ENCODE measurements at regions not wholly inside any gene's neighbourhood (a gene's known extent, or its start where the extent isn't known, plus 50 kb on each side); places are given as distances from the start of the nearest gene placed in this dataset.

DNA sequence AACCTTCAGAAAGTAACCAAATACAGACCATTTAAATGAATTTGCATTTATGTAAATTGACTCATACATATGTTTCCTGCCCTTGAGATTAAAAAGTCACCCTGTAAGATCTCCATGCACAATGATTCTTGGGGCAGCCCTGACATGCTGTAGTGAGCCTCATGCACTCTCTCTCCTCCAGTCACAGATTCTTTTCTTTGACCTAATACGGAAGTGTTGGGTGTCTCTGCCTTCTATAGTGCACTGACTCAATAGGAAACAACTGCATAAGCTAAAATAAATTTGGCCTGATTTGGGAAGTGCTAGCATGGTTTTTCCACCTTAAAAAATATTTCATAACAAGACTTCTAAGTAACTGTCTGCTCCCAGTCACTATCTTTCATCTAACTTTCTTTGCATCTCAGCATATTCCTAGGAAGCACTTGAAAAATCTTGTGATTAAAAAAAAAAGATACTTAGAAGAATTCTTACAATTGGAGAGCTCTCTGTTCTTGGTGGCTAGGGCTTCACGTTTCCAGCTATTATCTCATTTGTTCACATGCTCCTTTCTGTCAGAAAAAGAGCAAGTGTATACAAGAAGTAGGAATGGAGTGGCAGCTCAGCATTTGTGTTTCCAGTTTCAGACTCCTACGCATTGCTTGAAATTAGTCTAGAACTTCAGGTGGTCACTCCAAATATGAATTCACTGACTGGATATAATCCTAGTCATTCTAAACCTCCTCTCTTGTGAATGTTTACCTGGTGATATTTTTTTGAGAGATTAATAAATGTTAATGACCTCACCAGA lies 207.9 kb upstream of the COL8A1 start:
- Mint-ChIP-seq H3K4me1 (ENCODE audit: low read depth) (no peaks in the 10 kb centered on the region), H3K36me3 (ENCODE audit: low read depth) (no peaks in the 10 kb centered on the region), H3K27me3 (no peaks in the 10 kb centered on the region), H3K4me3 (no peak overlapping the region), H3K9me3 (peaks cover 2% of the 10 kb centered on the region), H3K27ac (no peak overlapping the region)
- Histone ChIP-seq H3K4me1 (ENCODE audit: insufficient read depth, low read length) (no peaks in the 10 kb centered on the region), H3K27me3 (ENCODE audit: control insufficient read depth in 1 of 2, insufficient read depth in 2 of 2, low read length in 2 of 2) (no peaks in the 10 kb centered on the region), H3K4me3 (ENCODE audit: low read length) (no peak overlapping the region), H3K9me3 (ENCODE audit: control insufficient read depth in 1 of 2, insufficient read depth in 1 of 2, low read length in 2 of 2) (peaks cover 0 to 2% of the 10 kb centered on the region in 2 experiments), H3K36me3 (ENCODE audit: insufficient read depth, low read length) (no peaks in the 10 kb centered on the region), H3K27ac (ENCODE audit: low read depth in 1 of 2, low read length in 2 of 2) (no peak overlapping the region)
- intact Hi-C loops (cut with DNase I, micrococcal nuclease) = no loop called here
- TF ChIP-seq CTCF (IDR thresholded peaks at IDR 0.05) = no peak
- ATAC-seq (ENCODE audit: poor library complexity) (no peak), DNase-seq (no peak)
- ChIA-PET POLR2A (no interaction called here), CTCF (no interaction called here)

DNA sequence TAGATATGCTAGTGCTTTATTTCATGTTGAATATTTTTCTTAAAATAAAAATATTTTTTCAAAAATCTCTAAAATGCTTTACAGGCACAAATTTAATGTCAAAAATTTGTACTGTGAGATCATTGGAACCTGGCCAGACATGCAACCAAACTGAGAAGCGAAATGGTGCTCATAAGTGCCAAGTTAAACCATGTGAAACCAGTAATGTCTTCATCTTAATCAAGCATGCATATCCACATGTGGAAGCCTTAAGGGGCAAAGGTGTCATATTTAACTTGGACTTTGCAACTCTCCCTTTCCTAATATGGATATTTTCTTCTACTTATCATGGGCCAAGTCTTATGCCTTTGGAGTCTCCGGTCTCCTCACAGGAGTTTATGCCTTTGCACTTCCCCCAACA lies 208.9 kb upstream of the COL8A1 start:
- POLR2A ChIA-PET = no interaction called here
- intact Hi-C loops (cut with DNase I, micrococcal nuclease) = no loop called here

GRCh38 chr3:99425930-99426329 lies 212.5 kb upstream of the COL8A1 start:
- ATAC-seq (ENCODE audit: poor library complexity) (no peak), DNase-seq (no peak)
- no peak for TF ChIP-seq CTCF (IDR thresholded peaks at IDR 0.05)
- H3K27me3 ChIP-seq (ENCODE audit: control insufficient read depth in 1 of 2, insufficient read depth in 2 of 2, low read length in 2 of 2) = no peaks in the 10 kb centered on the region
- ChIA-PET CTCF (no interaction called here), POLR2A (no interaction called here)
- H3K4me3 Mint-ChIP-seq = no peak overlapping the region
- intact Hi-C loops (cut with DNase I, micrococcal nuclease) = no loop called here
- no peaks in the 10 kb centered on the region for H3K9me3 Mint-ChIP-seq
- H3K9me3 ChIP-seq (ENCODE audit: control insufficient read depth in 1 of 2, insufficient read depth in 1 of 2, low read length in 2 of 2) = no peaks in the 10 kb centered on the region
- H3K27me3 Mint-ChIP-seq = no peaks in the 10 kb centered on the region
- no peaks in the 10 kb centered on the region for H3K4me1 Mint-ChIP-seq (ENCODE audit: low read depth)
- no peak overlapping the region for H3K27ac Mint-ChIP-seq
- no peak overlapping the region for H3K27ac ChIP-seq (ENCODE audit: low read depth in 1 of 2, low read length in 2 of 2)
- no peak overlapping the region for H3K4me3 ChIP-seq (ENCODE audit: low read length)
- H3K36me3 ChIP-seq (ENCODE audit: insufficient read depth, low read length) = no peaks in the 10 kb centered on the region
- no peaks in the 10 kb centered on the region for H3K4me1 ChIP-seq (ENCODE audit: insufficient read depth, low read length)
- no peaks in the 10 kb centered on the region for H3K36me3 Mint-ChIP-seq (ENCODE audit: low read depth)

More for the DNA sequence above, 208.9 kb upstream of the COL8A1 start:
- no peak overlapping the region for H3K4me3 Mint-ChIP-seq
- no peak overlapping the region for H3K27ac Mint-ChIP-seq
- Histone ChIP-seq H3K36me3 (ENCODE audit: insufficient read depth, low read length) (no peaks in the 10 kb centered on the region), H3K4me3 (ENCODE audit: low read length) (no peak overlapping the region), H3K27ac (ENCODE audit: low read depth in 1 of 2, low read length in 2 of 2) (no peak overlapping the region), H3K9me3 (ENCODE audit: control insufficient read depth in 1 of 2, insufficient read depth in 1 of 2, low read length in 2 of 2) (no peaks in the 10 kb centered on the region), H3K4me1 (ENCODE audit: insufficient read depth, low read length) (no peaks in the 10 kb centered on the region), H3K27me3 (ENCODE audit: control insufficient read depth in 1 of 2, insufficient read depth in 2 of 2, low read length in 2 of 2) (no peaks in the 10 kb centered on the region)
- no peaks in the 10 kb centered on the region for H3K27me3 Mint-ChIP-seq
- ATAC-seq (ENCODE audit: poor library complexity) (no peak), DNase-seq (no peak)
- H3K9me3 Mint-ChIP-seq = no peaks in the 10 kb centered on the region
- H3K4me1 Mint-ChIP-seq (ENCODE audit: low read depth) = no peaks in the 10 kb centered on the region
- no peak for TF ChIP-seq CTCF (IDR thresholded peaks at IDR 0.05)
- CTCF ChIA-PET = no interaction called here
- H3K36me3 Mint-ChIP-seq (ENCODE audit: low read depth) = no peaks in the 10 kb centered on the region

Data from CD4-positive, alpha-beta T cell (primary cell).